ENCODE measurements at regions not wholly inside any gene's neighbourhood (a gene's known extent, or its start where the extent isn't known, plus 50 kb on each side); places are given as distances from the start of the nearest gene placed in this dataset.

DNA sequence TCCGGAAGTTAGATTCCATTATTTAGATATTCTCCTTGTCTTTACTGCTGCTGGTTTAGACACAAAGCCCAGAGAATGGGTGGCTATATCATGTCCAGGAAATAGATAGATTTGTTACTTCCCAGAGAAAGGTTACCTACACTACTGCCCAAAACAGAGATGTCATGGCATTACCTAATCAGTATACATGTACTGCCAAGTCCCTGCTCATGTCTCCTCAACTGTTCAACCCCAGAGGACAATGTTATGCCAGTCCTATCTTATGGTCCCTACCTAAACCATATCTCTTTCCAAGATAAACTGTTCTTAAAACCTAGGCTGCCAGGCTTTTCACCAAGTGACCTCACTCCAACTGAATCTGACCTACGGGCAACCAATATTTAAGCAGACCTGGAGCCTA, 209.5 kb upstream of the AR start:
- TF ChIP-seq, protein P1, sequence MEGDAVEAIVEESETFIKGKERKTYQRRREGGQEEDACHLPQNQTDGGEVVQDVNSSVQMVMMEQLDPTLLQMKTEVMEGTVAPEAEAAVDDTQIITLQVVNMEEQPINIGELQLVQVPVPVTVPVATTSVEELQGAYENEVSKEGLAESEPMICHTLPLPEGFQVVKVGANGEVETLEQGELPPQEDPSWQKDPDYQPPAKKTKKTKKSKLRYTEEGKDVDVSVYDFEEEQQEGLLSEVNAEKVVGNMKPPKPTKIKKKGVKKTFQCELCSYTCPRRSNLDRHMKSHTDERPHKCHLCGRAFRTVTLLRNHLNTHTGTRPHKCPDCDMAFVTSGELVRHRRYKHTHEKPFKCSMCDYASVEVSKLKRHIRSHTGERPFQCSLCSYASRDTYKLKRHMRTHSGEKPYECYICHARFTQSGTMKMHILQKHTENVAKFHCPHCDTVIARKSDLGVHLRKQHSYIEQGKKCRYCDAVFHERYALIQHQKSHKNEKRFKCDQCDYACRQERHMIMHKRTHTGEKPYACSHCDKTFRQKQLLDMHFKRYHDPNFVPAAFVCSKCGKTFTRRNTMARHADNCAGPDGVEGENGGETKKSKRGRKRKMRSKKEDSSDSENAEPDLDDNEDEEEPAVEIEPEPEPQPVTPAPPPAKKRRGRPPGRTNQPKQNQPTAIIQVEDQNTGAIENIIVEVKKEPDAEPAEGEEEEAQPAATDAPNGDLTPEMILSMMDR (IDR thresholded peaks at IDR 0.05), result no peak
- no peak for TF ChIP-seq POLR2A (IDR thresholded peaks at IDR 0.05)
- TF ChIP-seq POLR2AphosphoS5 (IDR thresholded peaks at IDR 0.05), result no peak

Data from breast epithelium (tissue), 3 donors.